ENCODE measurements at regions not wholly inside any gene's neighbourhood (a gene's known extent, or its start where the extent isn't known, plus 50 kb on each side); places are given as distances from the start of the nearest gene placed in this dataset.

- in situ Hi-C loops (cut with HindIII; ENCODE audit: extremely low pct_ligation_motif_present, low pct_unique_long_range_greater_than_20kb), result no loop called here
These were observed 287.7 kb downstream of the DSC3 start for GRCh38 chr18:30754846-30755245.

DNA sequence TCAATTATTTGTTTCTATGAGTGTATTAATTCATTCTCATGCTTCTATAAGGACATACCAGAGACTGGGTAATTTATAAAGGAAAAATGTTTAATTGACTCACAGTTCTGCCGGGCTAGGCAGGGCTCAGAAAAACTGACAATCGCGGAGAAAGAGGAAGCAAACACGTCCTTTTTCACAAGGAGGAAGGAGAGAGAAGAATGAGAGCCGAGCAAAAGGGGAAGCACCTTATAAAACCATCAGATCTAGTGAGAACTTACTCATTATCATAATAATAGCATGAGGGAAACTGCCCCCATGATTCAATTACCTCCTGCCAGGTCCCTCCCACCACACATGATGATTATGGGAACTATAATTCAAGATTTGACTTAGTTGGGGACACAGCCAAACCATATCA lies 294.0 kb downstream of the DSC3 start:
- Histone ChIP-seq H3K9ac (ENCODE audit: insufficient read depth, low read depth, low read length) (no peak overlapping the region), H3K27ac (ENCODE audit: extremely low read length, insufficient read depth, low read length) (no peak overlapping the region), H3K4me2 (ENCODE audit: low read depth, low read length) (no peak overlapping the region), H3K4me3 (replicated peaks in 1 of 3; ENCODE audit: insufficient read depth in 1 of 3, low read depth in 2 of 3, low read length in 3 of 3) (no peak overlapping the region), H3K9me3 (ENCODE audit: low read length) (no peaks in the 10 kb centered on the region), H3K27me3 (ENCODE audit: control insufficient read depth in 1 of 2, insufficient read depth in 2 of 2, low read length in 2 of 2) (no peaks in the 10 kb centered on the region), H3K79me2 (ENCODE audit: insufficient read depth, low read length) (no peaks in the 10 kb centered on the region), H4K20me1 (ENCODE audit: insufficient read depth, low read length) (no peaks in the 10 kb centered on the region), H3K36me3 (replicated peaks in 1 of 2; ENCODE audit: control insufficient read depth in 1 of 2, insufficient read depth in 2 of 2, low read length in 2 of 2) (no peaks in the 10 kb centered on the region), H3K4me1 (ENCODE audit: insufficient read depth, low read length) (no peaks in the 10 kb centered on the region), H2AFZ (ENCODE audit: low read length) (no peak overlapping the region)
- DNase-seq (ENCODE audit: low spot score) (no peak), ATAC-seq (no peak), FAIRE-seq (no peak)
- in situ Hi-C loops (cut with HindIII; ENCODE audit: extremely low pct_ligation_motif_present, low pct_unique_long_range_greater_than_20kb), result no loop called here
- BruUV-seq (replicated peaks), result no TSS peak
- POLR2A ChIA-PET, result no interaction called here
- TF ChIP-seq PAF1 (CRISPR knock-in tag; IDR thresholded peaks at IDR 0.05), result no peak
- TF ChIP-seq ATF7 (IDR thresholded peaks at IDR 0.05), result no peak
- TF ChIP-seq ATF7 (CRISPR knock-in tag; IDR thresholded peaks at IDR 0.05), result no peak
- TF ChIP-seq ZC3H4 (CRISPR knock-in tag; IDR thresholded peaks at IDR 0.05; ENCODE audit: borderline replicate concordance), result no peak
- TF ChIP-seq YY1 (IDR thresholded peaks at IDR 0.05; ENCODE audit: insufficient read depth, insufficient replicate concordance, low read depth, low read length), result no peak
- 2% methylated on average over 5 of the region's 5 CpGs for WGBS (ENCODE audit: low lambda C conversion rate)
- CTCF ChIA-PET (ENCODE audit: low intra/inter-chr PET ratio, low total read pairs), result no interaction called here
- intact Hi-C loops (cut with micrococcal nuclease; ENCODE audit: unreplicated experiment), result no loop called here

More at GRCh38 chr18:30754846-30755245, 287.7 kb downstream of the DSC3 start:
- no peak for TF ChIP-seq ARNTL (CRISPR knock-in tag; IDR thresholded peaks at IDR 0.05)
- TF ChIP-seq, protein P1, sequence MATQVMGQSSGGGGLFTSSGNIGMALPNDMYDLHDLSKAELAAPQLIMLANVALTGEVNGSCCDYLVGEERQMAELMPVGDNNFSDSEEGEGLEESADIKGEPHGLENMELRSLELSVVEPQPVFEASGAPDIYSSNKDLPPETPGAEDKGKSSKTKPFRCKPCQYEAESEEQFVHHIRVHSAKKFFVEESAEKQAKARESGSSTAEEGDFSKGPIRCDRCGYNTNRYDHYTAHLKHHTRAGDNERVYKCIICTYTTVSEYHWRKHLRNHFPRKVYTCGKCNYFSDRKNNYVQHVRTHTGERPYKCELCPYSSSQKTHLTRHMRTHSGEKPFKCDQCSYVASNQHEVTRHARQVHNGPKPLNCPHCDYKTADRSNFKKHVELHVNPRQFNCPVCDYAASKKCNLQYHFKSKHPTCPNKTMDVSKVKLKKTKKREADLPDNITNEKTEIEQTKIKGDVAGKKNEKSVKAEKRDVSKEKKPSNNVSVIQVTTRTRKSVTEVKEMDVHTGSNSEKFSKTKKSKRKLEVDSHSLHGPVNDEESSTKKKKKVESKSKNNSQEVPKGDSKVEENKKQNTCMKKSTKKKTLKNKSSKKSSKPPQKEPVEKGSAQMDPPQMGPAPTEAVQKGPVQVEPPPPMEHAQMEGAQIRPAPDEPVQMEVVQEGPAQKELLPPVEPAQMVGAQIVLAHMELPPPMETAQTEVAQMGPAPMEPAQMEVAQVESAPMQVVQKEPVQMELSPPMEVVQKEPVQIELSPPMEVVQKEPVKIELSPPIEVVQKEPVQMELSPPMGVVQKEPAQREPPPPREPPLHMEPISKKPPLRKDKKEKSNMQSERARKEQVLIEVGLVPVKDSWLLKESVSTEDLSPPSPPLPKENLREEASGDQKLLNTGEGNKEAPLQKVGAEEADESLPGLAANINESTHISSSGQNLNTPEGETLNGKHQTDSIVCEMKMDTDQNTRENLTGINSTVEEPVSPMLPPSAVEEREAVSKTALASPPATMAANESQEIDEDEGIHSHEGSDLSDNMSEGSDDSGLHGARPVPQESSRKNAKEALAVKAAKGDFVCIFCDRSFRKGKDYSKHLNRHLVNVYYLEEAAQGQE (IDR thresholded peaks at IDR 0.05; ENCODE audit: borderline replicate concordance in 1 of 2, low read depth in 1 of 2, low read length in 2 of 2), result peak in 1 of 2 experiments; percentile 75; a peak in 1 of 4 replicates
- Histone ChIP-seq H3K4me3 (replicated peaks in 1 of 3; ENCODE audit: insufficient read depth in 1 of 3, low read depth in 2 of 3, low read length in 3 of 3) (no peak overlapping the region), H3K79me2 (ENCODE audit: insufficient read depth, low read length) (no peaks in the 10 kb centered on the region), H3K27ac (ENCODE audit: extremely low read length, insufficient read depth, low read length) (no peak overlapping the region), H3K9me3 (ENCODE audit: low read length) (no peaks in the 10 kb centered on the region), H3K9ac (ENCODE audit: insufficient read depth, low read depth, low read length) (no peak overlapping the region), H3K4me1 (ENCODE audit: insufficient read depth, low read length) (no peaks in the 10 kb centered on the region), H2AFZ (ENCODE audit: low read length) (no peak overlapping the region), H3K36me3 (replicated peaks in 1 of 2; ENCODE audit: control insufficient read depth in 1 of 2, insufficient read depth in 2 of 2, low read length in 2 of 2) (no peaks in the 10 kb centered on the region), H3K27me3 (ENCODE audit: control insufficient read depth in 1 of 2, insufficient read depth in 2 of 2, low read length in 2 of 2) (no peaks in the 10 kb centered on the region), H3K4me2 (ENCODE audit: low read depth, low read length) (no peak overlapping the region), H4K20me1 (ENCODE audit: insufficient read depth, low read length) (no peaks in the 10 kb centered on the region)
- DNase-seq (ENCODE audit: low spot score), result no peak
- ChIA-PET POLR2A (no interaction called here), CTCF (ENCODE audit: low intra/inter-chr PET ratio, low total read pairs) (no interaction called here)
- no peak for ATAC-seq
- BruUV-seq (replicated peaks), result no TSS peak
- intact Hi-C loops (cut with micrococcal nuclease; ENCODE audit: unreplicated experiment), result no loop called here
- no peak for FAIRE-seq
